Activated naive CD4-positive, alpha-beta T cell treated with anti-CD3 and anti-CD28 coated beads, Interleukin-2, amount 50 U/mL, for 16 hours (primary cell): ENCODE measurements at regions not wholly inside any gene's neighbourhood (a gene's known extent, or its start where the extent isn't known, plus 50 kb on each side); places are given as distances from the start of the nearest gene placed in this dataset.

Experiments used
- DNase-seq: peaks from one replicate; pipeline ENCODE4 v3.0.0-alpha.2; 2020

DNA sequence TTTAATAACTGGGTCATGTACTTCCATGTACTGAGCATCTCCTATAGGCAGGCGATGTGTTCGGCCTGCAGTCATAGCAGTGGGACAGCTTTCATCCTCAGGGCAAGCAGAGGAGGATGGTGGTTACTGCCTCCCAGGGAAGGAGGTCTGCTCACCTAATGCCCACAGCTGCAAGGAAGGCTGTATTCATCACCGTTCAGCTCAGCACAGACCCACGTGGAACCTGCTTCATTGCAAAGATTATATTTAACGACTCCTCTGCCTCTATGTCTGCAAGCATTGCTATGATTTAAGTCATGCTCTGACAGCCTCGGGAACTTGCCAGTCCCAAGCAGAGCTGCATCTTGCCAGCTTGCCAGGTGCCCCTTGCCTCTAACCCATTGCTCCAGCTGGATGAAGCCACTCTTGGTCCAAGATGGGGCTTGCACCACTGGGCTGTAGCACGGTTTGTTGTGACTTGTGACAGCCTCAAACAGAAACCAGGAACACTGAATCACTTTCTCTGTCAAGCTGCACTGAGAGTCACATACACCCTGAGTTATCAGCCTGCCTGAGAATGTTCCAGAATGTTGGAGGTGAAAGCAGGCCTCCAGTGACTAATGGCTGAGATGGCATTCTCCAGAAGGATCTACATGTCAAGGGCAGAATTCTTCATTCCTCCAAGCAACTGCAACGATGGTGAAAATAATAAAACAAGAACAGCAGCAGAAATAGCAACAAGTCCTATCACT, 651.1 kb upstream of the ID2 start:
- DNase-seq: no peak

GRCh38 chr2:8031370-8031769, 650.5 kb upstream of the ID2 start:
- DNase-seq: no peak

GRCh38 chr2:8033546-8034096, 648.2 kb upstream of the ID2 start:
- DNase-seq: no peak

- DNase-seq: no peak
These were observed 645.5 kb upstream of the ID2 start for GRCh38 chr2:8036366-8036765.

GRCh38 chr2:8039732-8040131, 642.1 kb upstream of the ID2 start:
- DNase-seq: no peak

- DNase-seq: no peak
These were observed 638.6 kb upstream of the ID2 start for GRCh38 chr2:8043295-8043694.

DNA sequence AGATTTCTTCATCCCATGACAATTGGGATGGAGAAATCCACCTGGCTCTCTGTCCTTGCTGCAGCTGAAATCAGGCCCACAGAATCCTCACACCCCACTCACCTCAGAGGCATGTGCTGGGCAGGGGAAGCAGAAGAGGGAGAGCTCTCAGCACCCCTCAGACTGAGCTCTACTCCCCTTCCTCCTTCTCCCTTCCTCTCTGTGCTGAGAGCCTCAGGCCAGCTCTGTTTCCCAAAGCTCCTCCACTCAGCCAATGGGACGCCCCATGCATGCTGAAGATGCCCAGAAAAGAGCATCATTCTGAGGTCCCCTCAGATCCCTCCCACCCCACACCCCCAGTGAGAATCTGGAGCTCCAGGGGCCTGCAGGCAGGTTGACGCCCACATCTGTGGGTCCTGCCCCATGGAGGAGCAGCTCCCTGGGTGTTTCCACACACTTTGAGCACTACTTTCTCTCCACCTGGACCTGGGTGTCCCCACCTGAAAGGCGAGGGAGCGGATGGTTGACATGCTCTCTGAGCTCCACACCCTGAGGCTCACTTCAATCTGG, 637.7 kb upstream of the ID2 start:
- DNase-seq: no peak

DNA sequence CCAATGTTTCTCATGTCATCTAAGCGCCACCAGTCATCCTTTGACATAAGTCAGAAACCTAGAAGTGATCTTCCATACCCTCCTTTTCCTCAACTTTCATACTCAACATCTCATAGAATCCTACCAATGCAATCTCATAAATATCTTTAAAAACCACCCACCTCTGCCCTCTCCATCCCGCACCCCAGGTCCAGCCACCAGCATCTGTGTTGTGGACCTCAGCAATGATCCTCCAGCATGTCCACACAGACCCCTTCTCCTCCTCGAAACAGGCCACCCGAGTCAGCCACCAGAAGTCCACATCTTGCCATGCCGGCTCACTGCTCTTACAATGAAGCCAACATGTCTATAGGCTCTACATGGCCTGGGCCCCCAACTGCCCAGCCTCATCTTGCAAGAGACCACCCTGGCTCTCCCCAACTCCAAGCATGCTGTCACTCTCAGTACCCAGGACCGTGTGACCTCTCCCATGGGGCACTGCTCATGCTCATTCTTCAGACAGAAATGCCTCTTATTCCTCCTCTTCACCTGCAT, 636.7 kb upstream of the ID2 start:
- DNase-seq: no peak

DNA sequence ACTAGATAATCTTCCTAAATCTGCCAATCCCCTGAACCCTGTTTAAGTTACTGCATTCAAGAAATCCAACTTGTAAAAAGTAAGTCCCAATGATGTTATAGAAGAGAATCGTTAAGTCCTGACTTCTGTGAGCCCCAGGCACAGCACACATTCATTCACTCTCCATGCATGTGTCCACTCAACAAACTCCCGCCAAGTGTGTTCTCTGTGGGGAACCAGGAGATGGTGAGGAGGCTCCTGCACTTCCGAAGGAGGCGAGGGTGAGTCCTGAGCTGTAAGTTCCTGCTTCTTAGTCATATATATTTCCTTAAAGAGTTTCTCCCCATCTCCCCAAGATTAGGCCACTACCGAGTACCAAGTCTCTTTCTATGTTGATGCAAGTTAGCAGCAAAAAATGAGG, 635.0 kb upstream of the ID2 start:
- no peak for DNase-seq

DNA sequence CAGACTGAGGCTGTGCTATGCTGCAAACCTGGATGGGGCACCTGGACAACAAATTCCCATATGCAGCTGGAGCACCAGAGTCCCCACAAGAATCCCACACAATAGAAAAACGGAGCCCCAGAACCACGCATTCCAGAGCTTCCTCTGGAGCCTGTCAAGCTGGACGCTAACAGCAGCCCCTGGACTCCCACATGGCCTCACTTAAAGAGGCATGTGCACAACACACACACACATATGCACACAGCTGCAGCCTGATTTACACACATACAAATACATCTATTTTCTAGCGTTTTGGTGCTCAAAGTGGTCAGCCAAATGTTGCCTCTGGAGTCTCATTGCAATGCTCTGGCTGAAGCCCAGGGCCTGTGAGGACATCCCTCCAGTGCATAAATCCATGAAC, 632.7 kb upstream of the ID2 start:
- DNase-seq: no peak

GRCh38 chr2:8049851-8050571, 631.8 kb upstream of the ID2 start:
- peak; percentile 39 for DNase-seq

- no peak for DNase-seq
These were observed 628.6 kb upstream of the ID2 start for GRCh38 chr2:8053216-8053615.

DNA sequence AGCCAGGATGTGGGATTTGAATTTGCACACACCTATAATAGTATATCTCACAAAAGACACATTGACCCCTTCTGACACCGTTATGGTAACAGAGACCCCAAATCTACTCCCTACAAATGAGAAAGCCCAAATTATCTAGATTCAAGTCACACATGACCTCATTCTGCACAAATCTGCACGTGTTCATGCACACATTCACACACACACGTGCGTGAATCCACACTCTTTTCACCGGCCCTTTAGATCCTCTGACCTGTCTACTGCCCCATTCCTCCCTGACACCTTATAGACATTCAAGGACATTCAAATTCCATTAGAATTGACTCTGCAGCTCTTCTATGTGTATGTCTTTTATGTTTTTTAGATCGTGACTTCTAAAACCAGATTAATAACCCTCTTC, 627.8 kb upstream of the ID2 start:
- no peak for DNase-seq

- DNase-seq: no peak
These were observed 623.2 kb upstream of the ID2 start for GRCh38 chr2:8058652-8059051.

DNA sequence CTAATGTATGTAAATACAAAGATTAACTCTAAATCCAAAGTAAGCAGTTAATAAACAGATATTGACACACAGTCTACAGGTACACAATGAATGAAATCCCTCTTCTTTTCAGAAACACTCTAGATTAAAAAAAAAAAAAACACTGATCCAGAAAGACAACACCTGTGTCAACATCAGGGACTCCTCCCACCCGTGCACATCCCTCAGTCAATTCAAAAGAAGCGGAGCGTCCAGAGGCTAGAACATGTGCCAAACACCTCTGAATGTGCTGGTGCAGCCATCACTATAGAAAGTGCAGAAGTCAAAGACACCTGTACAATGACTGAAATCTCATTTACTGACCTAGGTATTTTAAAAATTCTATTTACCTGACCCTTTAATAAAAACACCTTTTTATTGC, 622.6 kb upstream of the ID2 start:
- DNase-seq: no peak

DNA sequence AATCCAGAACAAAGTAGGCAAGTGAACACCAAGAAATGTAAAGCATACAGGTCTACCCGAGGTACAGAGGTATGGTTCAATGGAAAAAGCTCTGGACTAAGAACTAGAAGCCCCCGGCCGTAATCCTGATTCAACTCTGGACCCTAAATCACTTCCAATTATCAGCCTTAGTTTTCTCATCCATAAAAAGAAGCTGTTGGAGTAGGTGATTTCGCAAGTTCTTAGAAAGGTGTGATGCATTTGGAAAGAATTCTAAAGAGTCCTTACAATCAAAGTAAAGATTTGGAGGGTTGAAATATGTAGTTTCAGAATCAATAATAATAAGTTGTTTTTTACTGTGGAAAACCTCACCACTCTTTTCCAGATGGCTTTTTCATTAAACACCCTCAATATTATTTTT, 622.1 kb upstream of the ID2 start:
- no peak for DNase-seq

GRCh38 chr2:8061219-8061618, 620.6 kb upstream of the ID2 start:
- DNase-seq: no peak

- DNase-seq: no peak
These were observed 617.3 kb upstream of the ID2 start for GRCh38 chr2:8064603-8065002.

GRCh38 chr2:8065191-8065590, 616.7 kb upstream of the ID2 start:
- no peak for DNase-seq

DNA sequence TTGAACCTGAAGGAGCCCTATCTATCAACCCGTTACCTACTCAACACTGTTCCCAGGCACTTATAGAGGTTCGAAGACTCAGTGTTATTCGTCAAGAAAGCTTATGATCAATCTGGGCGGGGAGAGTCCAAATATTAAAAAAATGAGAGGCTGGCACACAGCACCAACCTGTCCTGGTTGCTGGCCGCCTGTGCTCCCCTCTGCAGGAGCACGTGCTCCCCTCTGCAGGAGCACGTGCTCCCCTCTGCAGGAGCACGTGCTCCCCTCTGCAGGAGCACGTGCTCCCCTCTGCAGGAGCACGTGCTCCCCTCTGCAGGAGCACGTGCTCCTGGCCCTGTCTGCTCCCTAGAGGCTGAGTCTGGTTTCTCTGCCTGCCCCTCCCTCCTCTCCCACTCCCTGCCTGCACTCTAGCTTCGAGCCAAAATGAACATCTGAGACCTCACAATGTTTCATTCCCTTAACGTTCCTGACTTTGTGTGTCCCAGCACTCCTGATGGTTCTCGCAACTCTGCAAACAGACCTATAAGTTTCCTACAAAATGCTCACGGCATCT, 614.0 kb upstream of the ID2 start:
- no peak for DNase-seq

GRCh38 chr2:8072907-8073306, 608.9 kb upstream of the ID2 start:
- no peak for DNase-seq

DNA sequence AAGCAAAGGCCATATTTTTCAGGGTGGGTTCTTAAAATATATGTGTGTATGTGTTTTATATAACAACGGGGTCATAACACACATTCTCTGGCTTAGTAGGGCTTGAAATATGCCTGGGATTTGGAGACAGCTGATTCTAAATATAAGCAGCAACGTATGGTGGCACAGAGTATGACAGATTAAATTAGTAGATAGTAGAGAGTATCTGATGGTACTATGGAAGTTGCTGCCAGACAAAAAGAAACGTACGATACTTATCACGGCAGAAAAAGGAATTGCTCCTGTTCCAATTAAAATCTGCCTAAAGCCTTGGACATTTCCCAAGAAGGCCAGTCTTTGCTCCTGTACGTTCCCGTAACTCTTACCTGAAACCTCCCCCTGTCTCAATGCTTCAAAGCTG, 607.9 kb upstream of the ID2 start:
- no peak for DNase-seq
